GM10266 (cell line): ENCODE measurements at regions not wholly inside any gene's neighbourhood (a gene's known extent, or its start where the extent isn't known, plus 50 kb on each side); places are given as distances from the start of the nearest gene placed in this dataset.

Source experiments
- DNase-seq: peaks from one replicate; pipeline ENCODE4 v3.0.0; 2012; ENCODE audit errors: extremely low spot score
- TF ChIP-seq, protein P1 (sequence below): IDR thresholded peaks from 2 replicates; pipeline ENCODE4 v1.5.1; 2012; ENCODE audit warnings: mild to moderate bottlenecking, low read depth; ENCODE audit not compliant: control insufficient read depth, insufficient read depth; ENCODE audit errors: missing control alignments

DNA sequence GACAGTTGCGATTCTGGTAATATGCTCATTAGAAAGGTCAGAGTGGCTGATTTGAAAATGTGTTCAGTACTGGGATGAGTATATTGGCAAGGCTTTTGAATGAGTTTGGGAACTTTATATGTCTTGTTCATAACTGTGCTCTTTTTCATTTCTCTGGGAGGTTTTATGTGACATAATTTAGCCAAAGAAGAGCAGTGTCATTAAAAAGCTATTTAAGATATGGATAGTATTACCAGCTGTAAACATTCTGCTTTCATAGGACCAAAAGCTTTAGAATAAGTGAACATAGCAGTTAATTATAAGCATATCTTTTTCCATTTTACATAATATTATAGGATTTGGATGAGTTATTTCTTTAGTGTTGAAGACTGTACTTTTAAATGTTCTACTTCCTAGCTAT is 260.4 kb downstream of the TTC6 start:
- DNase-seq, result no peak
- TF ChIP-seq, protein P1, sequence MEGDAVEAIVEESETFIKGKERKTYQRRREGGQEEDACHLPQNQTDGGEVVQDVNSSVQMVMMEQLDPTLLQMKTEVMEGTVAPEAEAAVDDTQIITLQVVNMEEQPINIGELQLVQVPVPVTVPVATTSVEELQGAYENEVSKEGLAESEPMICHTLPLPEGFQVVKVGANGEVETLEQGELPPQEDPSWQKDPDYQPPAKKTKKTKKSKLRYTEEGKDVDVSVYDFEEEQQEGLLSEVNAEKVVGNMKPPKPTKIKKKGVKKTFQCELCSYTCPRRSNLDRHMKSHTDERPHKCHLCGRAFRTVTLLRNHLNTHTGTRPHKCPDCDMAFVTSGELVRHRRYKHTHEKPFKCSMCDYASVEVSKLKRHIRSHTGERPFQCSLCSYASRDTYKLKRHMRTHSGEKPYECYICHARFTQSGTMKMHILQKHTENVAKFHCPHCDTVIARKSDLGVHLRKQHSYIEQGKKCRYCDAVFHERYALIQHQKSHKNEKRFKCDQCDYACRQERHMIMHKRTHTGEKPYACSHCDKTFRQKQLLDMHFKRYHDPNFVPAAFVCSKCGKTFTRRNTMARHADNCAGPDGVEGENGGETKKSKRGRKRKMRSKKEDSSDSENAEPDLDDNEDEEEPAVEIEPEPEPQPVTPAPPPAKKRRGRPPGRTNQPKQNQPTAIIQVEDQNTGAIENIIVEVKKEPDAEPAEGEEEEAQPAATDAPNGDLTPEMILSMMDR, result no peak

DNA sequence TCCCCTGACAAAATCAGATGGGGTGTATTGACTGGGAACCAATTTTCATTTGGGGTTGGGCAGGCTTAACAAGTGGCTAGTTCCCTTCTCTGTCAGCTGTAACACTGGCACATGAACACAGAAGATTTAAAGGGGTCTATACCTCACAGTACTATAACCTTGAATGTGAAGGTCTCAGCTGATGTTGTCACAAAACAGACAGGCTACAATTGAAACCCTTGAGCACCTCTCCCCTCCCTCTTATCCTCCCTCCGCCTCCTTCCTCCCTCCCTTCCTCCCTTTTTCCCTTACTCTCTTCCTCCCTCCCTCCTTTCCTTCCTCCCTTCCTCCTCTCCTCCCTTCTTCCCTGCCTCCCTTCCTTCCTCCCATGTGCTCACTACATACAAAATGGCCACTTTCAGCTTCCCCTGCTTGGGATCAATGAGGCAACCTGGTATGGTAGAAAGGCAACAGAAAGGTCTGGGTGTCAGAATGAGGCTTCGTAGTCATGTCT is 262.4 kb downstream of the TTC6 start:
- DNase-seq, result no peak
- TF ChIP-seq, protein P1, result no peak

DNA sequence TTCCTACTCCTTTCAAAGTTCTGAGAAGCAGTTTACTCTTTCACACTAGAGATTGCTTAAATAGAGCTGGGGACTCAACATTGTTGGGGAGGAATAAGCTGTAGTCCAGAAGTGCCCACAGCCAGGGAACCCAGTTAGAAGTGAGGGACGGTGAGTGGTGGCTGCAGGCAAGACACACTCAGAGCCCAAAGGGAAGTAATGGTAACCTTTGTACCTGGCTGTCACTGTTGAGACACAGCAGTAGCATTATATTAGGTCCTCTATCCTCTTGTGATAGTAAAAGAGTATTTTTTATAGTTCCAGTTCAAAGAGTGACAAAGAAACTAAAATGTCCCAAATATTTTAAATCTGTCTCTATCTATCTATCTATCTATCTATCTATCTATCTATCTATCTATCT is 263.3 kb downstream of the TTC6 start:
- no peak for DNase-seq
- TF ChIP-seq, protein P1, result no peak

DNA sequence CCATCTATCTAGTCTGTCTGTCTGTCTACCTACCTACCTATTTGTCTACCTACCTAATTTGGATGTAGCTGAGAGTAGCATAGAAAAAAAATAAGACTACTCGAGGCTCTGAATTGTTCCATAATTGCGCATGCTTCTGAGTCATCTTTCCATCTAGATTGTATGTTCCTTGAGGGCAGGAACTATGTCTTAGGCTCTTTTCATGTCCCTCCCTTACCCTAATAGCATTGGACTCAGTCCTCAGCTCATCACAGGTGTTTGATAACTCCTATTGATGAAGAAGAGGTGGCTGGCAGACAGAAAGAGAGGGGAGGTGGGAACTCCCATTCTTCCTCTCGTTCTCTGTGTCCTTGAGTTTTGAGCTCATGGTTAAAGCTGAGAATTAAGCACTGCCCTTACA is 263.7 kb downstream of the TTC6 start:
- TF ChIP-seq, protein P1, result no peak
- DNase-seq, result no peak

DNA sequence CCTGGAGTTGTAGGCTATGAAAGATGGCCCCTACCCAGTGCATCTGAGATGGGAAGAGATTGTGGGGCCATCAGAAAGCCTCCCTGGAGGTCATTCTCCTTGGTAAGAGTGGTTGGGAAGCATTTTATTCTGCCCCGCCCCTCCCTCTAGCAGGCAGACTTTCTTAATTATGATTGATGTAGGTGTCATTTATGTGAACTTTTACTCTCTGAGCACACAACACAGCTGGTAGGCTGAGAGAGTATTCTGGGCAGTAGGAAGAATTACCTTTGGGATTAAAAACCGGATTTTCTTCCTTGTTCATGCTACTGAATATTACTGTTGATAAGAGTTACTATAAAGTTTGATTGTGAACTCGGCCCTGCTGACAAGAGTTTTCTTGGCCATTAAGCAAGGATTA is 266.8 kb downstream of the TTC6 start:
- TF ChIP-seq, protein P1, result no peak
- DNase-seq, result no peak

DNA sequence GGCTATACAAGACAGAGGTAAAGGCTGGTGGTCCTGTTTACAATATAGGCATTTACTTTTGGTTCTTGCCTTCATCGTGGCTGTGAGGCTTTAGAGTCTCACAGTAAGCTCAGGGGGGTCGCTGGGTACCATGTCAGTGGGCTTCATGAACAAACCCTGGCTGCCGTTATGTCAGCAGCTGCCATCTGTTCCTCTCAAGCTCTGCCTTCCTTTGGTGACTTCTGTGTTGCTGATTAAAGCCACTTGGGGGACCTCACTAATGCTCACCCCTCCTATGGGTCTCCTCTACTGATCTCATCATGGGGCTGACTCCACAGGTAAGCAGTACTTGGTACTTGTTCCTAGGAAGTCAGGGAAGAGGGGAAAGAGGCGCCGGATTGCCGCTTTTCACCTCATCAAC is 268.7 kb downstream of the TTC6 start:
- DNase-seq, result no peak
- TF ChIP-seq, protein P1, result no peak

DNA sequence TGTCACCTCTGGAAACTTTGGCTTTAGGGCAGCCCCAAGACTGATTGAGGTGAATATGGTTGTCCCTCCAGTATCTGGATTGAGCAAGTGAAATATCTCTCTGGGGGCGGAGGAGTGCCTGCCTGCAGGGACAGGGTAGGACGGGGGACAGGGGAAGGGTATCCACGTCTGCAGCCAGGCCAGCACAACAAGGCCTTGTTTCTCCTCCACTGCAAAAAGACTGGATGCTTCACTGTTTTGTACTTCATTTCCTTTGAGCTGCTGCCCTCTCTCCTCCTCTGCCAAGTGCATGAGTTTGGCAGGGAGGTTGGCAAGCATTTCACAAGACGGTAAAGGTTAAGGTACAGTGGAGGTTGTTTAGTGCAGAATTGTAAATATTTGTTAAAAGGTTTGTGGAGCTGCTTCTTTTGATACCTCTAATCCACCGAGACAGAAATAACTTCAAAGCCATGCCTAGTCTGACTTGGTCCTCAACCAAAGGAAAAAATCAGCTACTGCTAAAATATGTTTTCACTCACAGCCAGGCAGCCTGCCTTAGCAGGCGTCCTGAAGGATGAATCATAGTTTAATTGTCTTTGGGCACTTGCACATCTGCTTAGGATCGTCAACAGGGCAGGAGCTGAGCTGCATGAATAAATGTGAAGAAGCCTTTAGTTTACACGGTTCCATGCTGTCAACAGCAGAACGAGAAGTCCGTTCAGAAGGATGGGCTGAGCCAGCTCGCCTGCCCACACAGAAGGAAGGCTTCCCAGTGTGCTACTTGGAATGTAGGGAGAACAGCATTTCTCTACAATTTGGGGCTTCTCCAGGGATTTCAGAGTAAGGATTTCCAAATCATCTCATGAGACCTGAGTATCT is 269.7 kb downstream of the TTC6 start:
- DNase-seq, result no peak
- TF ChIP-seq, protein P1, result no peak
